ENCODE measurements at regions not wholly inside any gene's neighbourhood (a gene's known extent, or its start where the extent isn't known, plus 50 kb on each side); places are given as distances from the start of the nearest gene placed in this dataset.
A peak's percentile ranks its signal among the peaks of the same experiment; 100 is the strongest.

GRCh38 chr2:189369566-189369965 is 71.7 kb upstream of the WDR75 start:
- Histone ChIP-seq H3K4me3 (no peak overlapping the region), H3K27ac (peak overlapping the region; percentile 71 to 81), H3K9me3 (no peaks in the 10 kb centered on the region), H3K27me3 (no peaks in the 10 kb centered on the region), H3K36me3 (no peaks in the 10 kb centered on the region), H3K4me1 (peaks cover 0 to 29% of the 10 kb centered on the region in 2 donors)
- intact Hi-C loops (cut with DNase I) = loop anchor here (1.0 kb wide), 1 partner anchor 19 kb away; no protein-coding TSS in a partner anchor
- DNase-seq (ENCODE audit: low spot score in 2 of 2) = no peak
- TF ChIP-seq CTCF (IDR thresholded peaks at IDR 0.05) = no peak

- intact Hi-C loops (cut with DNase I) = loop anchor here (2.0 to 10.0 kb wide), 2 partner anchors 40 to 184 kb away; no protein-coding TSS in a partner anchor
Observed at GRCh38 chr2:189370719-189371118, 70.6 kb upstream of the WDR75 start.

GRCh38 chr2:189372688-189373257 is 68.5 kb upstream of the WDR75 start:
- no peaks in the 10 kb centered on the region for H3K9me3 ChIP-seq
- intact Hi-C loops (cut with DNase I) = loop anchor here (10.0 kb wide), 1 partner anchor 182 kb away; no protein-coding TSS in a partner anchor
- peaks cover 0 to 25% of the 10 kb centered on the region in 2 donors for H3K4me1 ChIP-seq
- H3K36me3 ChIP-seq = no peaks in the 10 kb centered on the region
- TF ChIP-seq CTCF (IDR thresholded peaks at IDR 0.05) = no peak
- H3K4me3 ChIP-seq = no peak overlapping the region
- H3K27me3 ChIP-seq = no peaks in the 10 kb centered on the region
- H3K27ac ChIP-seq = peak overlapping the region in 1 of 2 donors; percentile 56
- DNase-seq (ENCODE audit: low spot score in 2 of 2) = no peak

More at GRCh38 chr2:189370719-189371118, 70.6 kb upstream of the WDR75 start:
- no peaks in the 10 kb centered on the region for H3K36me3 ChIP-seq
- H3K4me3 ChIP-seq = no peak overlapping the region
- peak overlapping the region; percentile 78 to 81 for H3K27ac ChIP-seq
- no peaks in the 10 kb centered on the region for H3K9me3 ChIP-seq
- peak in 1 of 2 donors; percentile 85 for DNase-seq (ENCODE audit: low spot score in 2 of 2)
- H3K4me1 ChIP-seq = peaks cover 0 to 29% of the 10 kb centered on the region in 2 donors
- H3K27me3 ChIP-seq = no peaks in the 10 kb centered on the region
- TF ChIP-seq CTCF (IDR thresholded peaks at IDR 0.05) = no peak

GRCh38 chr2:189374481-189374880 is 66.8 kb upstream of the WDR75 start:
- peak overlapping the region; percentile 47 to 56 for H3K27ac ChIP-seq
- no peaks in the 10 kb centered on the region for H3K9me3 ChIP-seq
- TF ChIP-seq CTCF (IDR thresholded peaks at IDR 0.05) = no peak
- intact Hi-C loops (cut with DNase I) = loop anchor here (10.0 kb wide), 1 partner anchor 180 kb away; no protein-coding TSS in a partner anchor
- DNase-seq (ENCODE audit: low spot score in 2 of 2) = no peak
- H3K27me3 ChIP-seq = no peaks in the 10 kb centered on the region
- no peak overlapping the region for H3K4me3 ChIP-seq
- peaks cover 0 to 31% of the 10 kb centered on the region in 2 donors for H3K4me1 ChIP-seq
- no peaks in the 10 kb centered on the region for H3K36me3 ChIP-seq

GRCh38 chr2:189375842-189376241 is 65.4 kb upstream of the WDR75 start:
- intact Hi-C loops (cut with DNase I) = loop anchor here (10.0 kb wide), 1 partner anchor 179 kb away; no protein-coding TSS in a partner anchor
- DNase-seq (ENCODE audit: low spot score in 2 of 2) = no peak
- Histone ChIP-seq H3K27ac (no peak overlapping the region), H3K4me3 (no peak overlapping the region), H3K4me1 (peaks cover 0 to 27% of the 10 kb centered on the region in 2 donors), H3K9me3 (no peaks in the 10 kb centered on the region), H3K27me3 (no peaks in the 10 kb centered on the region), H3K36me3 (no peaks in the 10 kb centered on the region)
- TF ChIP-seq CTCF (IDR thresholded peaks at IDR 0.05) = no peak
